AG10803 (cell line): ENCODE measurements at regions not wholly inside any gene's neighbourhood (a gene's known extent, or its start where the extent isn't known, plus 50 kb on each side); places are given as distances from the start of the nearest gene placed in this dataset.

Experiments used
- DNase-seq: peaks from one replicate; pipeline ENCODE4 v3.0.0; 2010; ENCODE audit warnings: low read depth
- H3K4me3 ChIP-seq: 2 replicates; pipeline ENCODE4 v1.5.1; 2011; ENCODE audit warnings: mild to moderate bottlenecking, low read length, control low read depth
- CTCF ChIP-seq: conservative IDR thresholded peaks from 2 replicates; pipeline ENCODE4 v1.5.1; 2011; ENCODE audit warnings: mild to moderate bottlenecking, low read length, control low read depth, inconsistent platforms

GRCh38 chr4:53713296-53713695 lies 122.0 kb upstream of the LNX1 start:
- H3K4me3 ChIP-seq, result no peak overlapping the region
- DNase-seq, result no peak
- no peak for TF ChIP-seq CTCF

- TF ChIP-seq CTCF, result no peak
- no peak for DNase-seq
- H3K4me3 ChIP-seq, result no peak overlapping the region
Measured at GRCh38 chr4:53712408-53713020, 121.2 kb upstream of the LNX1 start.

GRCh38 chr4:53711926-53712325 lies 120.6 kb upstream of the LNX1 start:
- H3K4me3 ChIP-seq, result no peak overlapping the region
- peak; percentile 43 for DNase-seq
- no peak for TF ChIP-seq CTCF

GRCh38 chr4:53709693-53710092 lies 118.4 kb upstream of the LNX1 start:
- peak; percentile 25; the same call in 1 of the 2 replicates for TF ChIP-seq CTCF
- H3K4me3 ChIP-seq, result no peak overlapping the region

GRCh38 chr4:53707491-53707890 lies 116.2 kb upstream of the LNX1 start:
- no peak overlapping the region for H3K4me3 ChIP-seq
- no peak for DNase-seq
- no peak for TF ChIP-seq CTCF

More at GRCh38 chr4:53709693-53710092, 118.4 kb upstream of the LNX1 start:
- no peak for DNase-seq

GRCh38 chr4:53706422-53707032 lies 115.2 kb upstream of the LNX1 start:
- H3K4me3 ChIP-seq, result no peak overlapping the region
- TF ChIP-seq CTCF, result peak; percentile 82
- DNase-seq, result peak; percentile 74

- no peak for DNase-seq
- no peak for TF ChIP-seq CTCF
- H3K4me3 ChIP-seq, result no peak overlapping the region
Measured at GRCh38 chr4:53705972-53706371, 114.7 kb upstream of the LNX1 start.
